C4-2B (cell line): ENCODE measurements at regions not wholly inside any gene's neighbourhood (a gene's known extent, or its start where the extent isn't known, plus 50 kb on each side); places are given as distances from the start of the nearest gene placed in this dataset.

Experiments used
- ZFX ChIP-seq: fragments of 450-650 bp; IDR thresholded peaks from 2 replicates; pipeline ENCODE4 v1.6.1; 2017
- TF ChIP-seq, protein P1 (sequence below): fragments of 450-650 bp; conservative IDR thresholded peaks from 2 replicates; pipeline ENCODE4 v1.5.1; 2017; ENCODE audit warnings: mild to moderate bottlenecking

DNA sequence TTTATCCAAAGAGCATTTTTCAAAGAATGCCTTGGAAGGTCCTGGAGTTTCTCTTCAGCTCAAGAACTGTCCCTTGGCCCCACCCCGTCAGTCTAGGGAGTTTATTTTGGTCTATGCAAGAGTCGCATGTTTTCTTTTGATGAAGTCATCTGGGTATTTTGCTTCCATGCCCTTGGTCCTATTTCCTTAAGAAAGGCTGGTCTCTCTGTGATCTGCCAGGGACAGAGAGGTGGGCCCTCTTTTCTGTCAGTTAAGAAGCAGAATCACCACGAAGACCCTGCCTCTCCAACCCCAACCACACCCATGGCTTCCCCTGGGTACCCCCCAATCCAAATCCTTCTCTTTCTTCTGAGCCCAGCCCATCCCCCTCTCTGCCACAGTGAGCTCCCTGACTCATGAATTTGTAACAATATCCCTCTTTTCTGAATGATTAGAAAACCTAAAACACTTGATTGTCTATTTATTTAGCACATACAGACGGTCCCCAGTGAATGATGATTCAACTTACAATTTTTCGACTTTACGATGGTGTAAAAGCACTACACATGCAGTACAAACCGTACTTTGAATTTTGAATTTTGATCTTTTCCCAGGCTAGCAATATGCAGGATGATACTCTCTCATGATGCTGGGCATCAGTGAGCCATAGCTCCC, 163.5 kb upstream of the ADRA1B start:
- TF ChIP-seq, protein P1, sequence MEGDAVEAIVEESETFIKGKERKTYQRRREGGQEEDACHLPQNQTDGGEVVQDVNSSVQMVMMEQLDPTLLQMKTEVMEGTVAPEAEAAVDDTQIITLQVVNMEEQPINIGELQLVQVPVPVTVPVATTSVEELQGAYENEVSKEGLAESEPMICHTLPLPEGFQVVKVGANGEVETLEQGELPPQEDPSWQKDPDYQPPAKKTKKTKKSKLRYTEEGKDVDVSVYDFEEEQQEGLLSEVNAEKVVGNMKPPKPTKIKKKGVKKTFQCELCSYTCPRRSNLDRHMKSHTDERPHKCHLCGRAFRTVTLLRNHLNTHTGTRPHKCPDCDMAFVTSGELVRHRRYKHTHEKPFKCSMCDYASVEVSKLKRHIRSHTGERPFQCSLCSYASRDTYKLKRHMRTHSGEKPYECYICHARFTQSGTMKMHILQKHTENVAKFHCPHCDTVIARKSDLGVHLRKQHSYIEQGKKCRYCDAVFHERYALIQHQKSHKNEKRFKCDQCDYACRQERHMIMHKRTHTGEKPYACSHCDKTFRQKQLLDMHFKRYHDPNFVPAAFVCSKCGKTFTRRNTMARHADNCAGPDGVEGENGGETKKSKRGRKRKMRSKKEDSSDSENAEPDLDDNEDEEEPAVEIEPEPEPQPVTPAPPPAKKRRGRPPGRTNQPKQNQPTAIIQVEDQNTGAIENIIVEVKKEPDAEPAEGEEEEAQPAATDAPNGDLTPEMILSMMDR: no peak
- TF ChIP-seq ZFX: no peak
